ENCODE measurements at regions not wholly inside any gene's neighbourhood (a gene's known extent, or its start where the extent isn't known, plus 50 kb on each side); places are given as distances from the start of the nearest gene placed in this dataset.

DNA sequence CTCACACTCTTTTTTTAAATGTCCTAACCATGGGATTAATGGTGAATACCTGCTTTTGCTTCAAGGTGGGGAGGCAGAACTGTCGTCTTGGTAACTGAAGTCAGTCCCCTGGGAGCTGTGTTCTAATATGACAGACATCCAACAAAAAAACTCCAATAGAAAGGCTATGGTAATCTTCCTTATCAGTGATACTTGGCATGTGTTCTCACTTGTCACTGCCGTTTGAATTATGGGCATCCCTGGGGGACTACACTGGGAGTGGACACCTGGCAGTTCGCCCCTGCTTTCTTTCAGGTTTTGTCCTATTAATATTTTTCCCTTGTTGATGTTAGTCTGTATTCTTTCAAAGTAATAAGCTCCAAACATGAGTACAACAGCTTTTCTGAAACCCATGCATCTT lies 252.6 kb downstream of the SLITRK5 start:
- Histone ChIP-seq H3K79me2 (no peaks in the 10 kb centered on the region), H3K4me1 (no peaks in the 10 kb centered on the region), H3K9ac (no peak overlapping the region), H3K4me2 (ENCODE audit: low read length) (no peak overlapping the region), H2AFZ (no peak overlapping the region), H3K27me3 (ENCODE audit: control insufficient read depth, insufficient read depth, low read length) (no peaks in the 10 kb centered on the region), H3K27ac (no peak overlapping the region), H3K9me3 (ENCODE audit: control insufficient read depth, low read length) (no peaks in the 10 kb centered on the region), H3K36me3 (ENCODE audit: control insufficient read depth, insufficient read depth, low read length) (no peaks in the 10 kb centered on the region), H3K4me3 (ENCODE audit: low read depth, low read length) (no peak overlapping the region)
- TF ChIP-seq, protein P1, sequence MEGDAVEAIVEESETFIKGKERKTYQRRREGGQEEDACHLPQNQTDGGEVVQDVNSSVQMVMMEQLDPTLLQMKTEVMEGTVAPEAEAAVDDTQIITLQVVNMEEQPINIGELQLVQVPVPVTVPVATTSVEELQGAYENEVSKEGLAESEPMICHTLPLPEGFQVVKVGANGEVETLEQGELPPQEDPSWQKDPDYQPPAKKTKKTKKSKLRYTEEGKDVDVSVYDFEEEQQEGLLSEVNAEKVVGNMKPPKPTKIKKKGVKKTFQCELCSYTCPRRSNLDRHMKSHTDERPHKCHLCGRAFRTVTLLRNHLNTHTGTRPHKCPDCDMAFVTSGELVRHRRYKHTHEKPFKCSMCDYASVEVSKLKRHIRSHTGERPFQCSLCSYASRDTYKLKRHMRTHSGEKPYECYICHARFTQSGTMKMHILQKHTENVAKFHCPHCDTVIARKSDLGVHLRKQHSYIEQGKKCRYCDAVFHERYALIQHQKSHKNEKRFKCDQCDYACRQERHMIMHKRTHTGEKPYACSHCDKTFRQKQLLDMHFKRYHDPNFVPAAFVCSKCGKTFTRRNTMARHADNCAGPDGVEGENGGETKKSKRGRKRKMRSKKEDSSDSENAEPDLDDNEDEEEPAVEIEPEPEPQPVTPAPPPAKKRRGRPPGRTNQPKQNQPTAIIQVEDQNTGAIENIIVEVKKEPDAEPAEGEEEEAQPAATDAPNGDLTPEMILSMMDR (IDR thresholded peaks at IDR 0.05), result no peak

DNA sequence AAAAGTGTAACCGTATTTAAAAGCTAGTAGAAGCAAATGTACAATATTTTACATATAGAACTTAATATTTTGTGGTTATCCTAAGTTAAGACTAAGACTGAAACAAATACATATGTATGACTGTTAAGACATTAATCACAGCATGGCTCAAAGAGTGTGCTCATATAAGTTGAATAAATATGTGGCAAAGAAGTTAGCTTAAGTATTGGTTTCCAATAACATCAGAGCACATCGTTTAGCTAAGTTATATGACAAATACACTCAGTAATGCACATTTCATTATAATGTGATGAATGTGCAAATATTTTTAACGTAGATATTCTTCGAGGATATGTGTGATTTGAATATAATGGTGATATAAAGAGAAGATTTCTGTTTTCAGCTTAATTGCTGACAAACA lies 253.8 kb downstream of the SLITRK5 start:
- Histone ChIP-seq H3K79me2 (no peaks in the 10 kb centered on the region), H3K27me3 (ENCODE audit: control insufficient read depth, insufficient read depth, low read length) (no peaks in the 10 kb centered on the region), H3K36me3 (ENCODE audit: control insufficient read depth, insufficient read depth, low read length) (no peaks in the 10 kb centered on the region), H3K4me3 (ENCODE audit: low read depth, low read length) (no peak overlapping the region), H3K9ac (no peak overlapping the region), H3K4me2 (ENCODE audit: low read length) (no peak overlapping the region), H3K27ac (no peak overlapping the region), H2AFZ (no peak overlapping the region), H3K4me1 (no peaks in the 10 kb centered on the region), H3K9me3 (ENCODE audit: control insufficient read depth, low read length) (no peaks in the 10 kb centered on the region)
- TF ChIP-seq, protein P1 (IDR thresholded peaks at IDR 0.05), result no peak

DNA sequence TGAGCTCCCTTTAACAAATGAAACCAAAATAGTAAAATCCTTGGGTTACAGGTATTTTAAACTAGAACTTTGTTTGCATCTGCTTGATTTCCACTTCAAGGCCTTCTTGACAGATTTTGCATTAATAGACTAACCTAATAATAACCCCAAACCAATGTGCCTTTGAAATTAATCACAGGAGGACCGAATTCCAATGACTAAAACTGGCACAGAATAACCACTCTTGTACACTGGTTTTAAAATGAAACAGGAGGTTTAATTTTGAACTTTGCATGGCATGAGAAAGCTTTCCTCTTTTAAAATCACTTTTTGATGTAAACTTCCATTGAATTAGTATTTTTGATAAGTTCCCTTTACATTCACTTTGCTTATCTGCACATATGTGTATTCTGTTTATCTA lies 269.6 kb downstream of the SLITRK5 start:
- H3K4me3 ChIP-seq (ENCODE audit: low read depth, low read length), result no peak overlapping the region
- H3K79me2 ChIP-seq, result no peaks in the 10 kb centered on the region
- H3K4me2 ChIP-seq (ENCODE audit: low read length), result no peak overlapping the region

DNA sequence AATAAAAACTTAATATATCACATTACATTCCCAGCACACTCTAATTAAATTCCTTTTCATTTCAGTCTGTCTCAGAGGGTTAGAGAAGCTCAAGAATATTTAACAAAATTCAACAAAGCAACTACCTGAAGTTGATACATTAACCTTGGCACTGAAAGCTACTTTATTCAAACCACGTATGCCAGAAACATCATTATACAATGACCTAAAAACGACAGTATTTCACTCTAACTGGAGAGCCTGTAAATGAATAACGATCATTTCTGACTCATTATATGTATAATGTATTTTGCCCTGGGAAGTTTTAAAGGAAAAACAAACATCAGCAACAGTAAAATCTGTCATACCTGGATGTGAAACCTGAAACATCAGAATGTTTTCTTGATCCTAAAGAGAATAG lies 270.1 kb downstream of the SLITRK5 start:
- no peaks in the 10 kb centered on the region for H3K4me1 ChIP-seq
- no peak overlapping the region for H3K27ac ChIP-seq
- TF ChIP-seq, protein P1 (IDR thresholded peaks at IDR 0.05), result no peak

More for the DNA sequence above, 269.6 kb downstream of the SLITRK5 start:
- Histone ChIP-seq H3K36me3 (ENCODE audit: control insufficient read depth, insufficient read depth, low read length) (no peaks in the 10 kb centered on the region), H3K27me3 (ENCODE audit: control insufficient read depth, insufficient read depth, low read length) (no peaks in the 10 kb centered on the region), H3K9ac (no peak overlapping the region), H2AFZ (no peak overlapping the region), H3K4me1 (no peaks in the 10 kb centered on the region), H3K27ac (no peak overlapping the region), H3K9me3 (ENCODE audit: control insufficient read depth, low read length) (no peaks in the 10 kb centered on the region)
- TF ChIP-seq, protein P1 (IDR thresholded peaks at IDR 0.05), result no peak

DNA sequence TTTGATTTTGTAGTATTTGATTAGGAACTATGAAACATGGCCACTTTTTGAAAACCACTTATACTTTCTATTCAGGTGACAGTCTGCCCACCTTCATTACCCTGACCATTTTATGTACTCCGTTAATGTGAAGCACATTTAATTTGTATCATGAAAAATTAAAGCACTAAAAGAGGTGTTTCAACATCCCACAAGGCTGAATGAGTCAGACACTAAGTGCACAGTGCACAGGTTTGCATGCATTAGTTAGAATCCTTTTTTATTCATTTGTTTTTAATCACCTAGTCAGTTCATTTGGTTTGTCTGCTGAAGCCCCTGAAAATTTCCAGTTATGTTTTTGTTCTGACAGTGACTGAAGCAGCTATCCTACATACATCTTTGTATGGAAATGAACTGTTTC lies 271.0 kb downstream of the SLITRK5 start:
- Histone ChIP-seq H3K27ac (no peak overlapping the region), H3K27me3 (ENCODE audit: control insufficient read depth, insufficient read depth, low read length) (no peaks in the 10 kb centered on the region), H3K9me3 (ENCODE audit: control insufficient read depth, low read length) (no peaks in the 10 kb centered on the region), H3K79me2 (no peaks in the 10 kb centered on the region), H3K4me1 (no peaks in the 10 kb centered on the region), H3K4me2 (ENCODE audit: low read length) (no peak overlapping the region), H3K4me3 (ENCODE audit: low read depth, low read length) (no peak overlapping the region), H2AFZ (no peak overlapping the region), H3K9ac (no peak overlapping the region), H3K36me3 (ENCODE audit: control insufficient read depth, insufficient read depth, low read length) (no peaks in the 10 kb centered on the region)
- TF ChIP-seq, protein P1 (IDR thresholded peaks at IDR 0.05), result no peak

More for the DNA sequence above, 270.1 kb downstream of the SLITRK5 start:
- no peaks in the 10 kb centered on the region for H3K9me3 ChIP-seq (ENCODE audit: control insufficient read depth, low read length)
- H3K4me2 ChIP-seq (ENCODE audit: low read length), result no peak overlapping the region
- no peaks in the 10 kb centered on the region for H3K27me3 ChIP-seq (ENCODE audit: control insufficient read depth, insufficient read depth, low read length)
- H3K4me3 ChIP-seq (ENCODE audit: low read depth, low read length), result no peak overlapping the region
- no peak overlapping the region for H3K9ac ChIP-seq
- H2AFZ ChIP-seq, result no peak overlapping the region
- H3K36me3 ChIP-seq (ENCODE audit: control insufficient read depth, insufficient read depth, low read length), result no peaks in the 10 kb centered on the region
- H3K79me2 ChIP-seq, result no peaks in the 10 kb centered on the region

All from parathyroid adenoma (tissue), 2 donors.